ENCODE measurements at regions not wholly inside any gene's neighbourhood (a gene's known extent, or its start where the extent isn't known, plus 50 kb on each side); places are given as distances from the start of the nearest gene placed in this dataset.

DNA sequence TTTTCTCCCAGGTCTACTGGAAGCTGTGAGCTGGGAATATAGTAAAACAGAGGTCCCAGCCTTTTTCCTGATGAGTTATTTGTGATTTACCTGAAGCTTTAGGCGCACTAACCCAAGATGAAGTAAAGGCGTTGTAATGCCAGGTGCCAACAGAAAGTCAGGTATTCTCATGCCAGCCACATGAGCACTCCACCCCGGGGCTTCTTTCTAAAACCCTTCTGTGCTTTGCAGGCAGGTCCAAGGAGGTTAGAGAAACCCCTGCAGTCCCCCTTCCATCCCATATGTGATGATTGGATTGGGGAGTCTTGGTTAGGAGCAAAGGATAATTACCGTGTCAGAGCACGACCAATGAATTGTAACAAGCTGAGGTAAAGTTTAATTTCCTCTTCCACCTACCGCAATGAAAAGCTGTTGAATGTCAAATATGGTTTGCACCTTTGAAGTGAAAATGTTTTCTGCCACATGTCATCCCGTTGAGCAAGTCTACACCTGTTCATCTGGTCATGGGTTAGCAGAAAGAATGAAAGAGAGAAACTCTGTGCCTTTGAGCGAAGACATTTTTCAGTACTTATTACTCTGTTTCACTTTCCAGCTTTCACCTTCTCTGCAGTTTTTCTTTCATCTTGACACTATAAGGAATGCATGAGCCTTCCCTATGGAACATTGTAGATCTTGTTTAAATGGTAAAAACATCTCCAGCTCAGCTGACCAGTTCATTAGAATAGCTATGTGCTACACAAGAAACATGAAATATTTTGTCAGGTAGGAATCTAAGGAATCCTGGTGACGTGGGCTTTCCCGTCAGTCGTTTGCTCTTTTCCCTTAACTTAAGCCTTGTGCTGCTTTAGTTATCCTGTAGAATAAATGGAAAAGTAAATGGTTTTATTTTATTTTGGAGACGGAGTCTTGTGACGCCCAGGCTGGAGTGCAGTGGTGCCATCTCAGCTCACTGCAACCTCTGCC lies 204.6 kb upstream of the IL12A start:
- no peaks in the 10 kb centered on the region for H3K79me2 ChIP-seq (ENCODE audit: control insufficient read depth, low read length)

GRCh38 chr3:159785273-159785708 lies 203.3 kb upstream of the IL12A start:
- Histone ChIP-seq H3K4me2 (ENCODE audit: low read length) (no peak overlapping the region), H3K79me2 (ENCODE audit: control insufficient read depth, low read length) (no peaks in the 10 kb centered on the region), H3K9me2 (replicated peaks; ENCODE audit: control insufficient read depth, low read length) (no peaks in the 10 kb centered on the region)

More for the DNA sequence above, 204.6 kb upstream of the IL12A start:
- no peaks in the 10 kb centered on the region for H3K4me1 ChIP-seq (ENCODE audit: control insufficient read depth, low read length)
- H3K27me3 ChIP-seq (ENCODE audit: control insufficient read depth, low read length): peaks cover 5% of the 10 kb centered on the region; the same call in 1 of the 2 replicates
- TF ChIP-seq EZH2phosphoT487 (IDR thresholded peaks at IDR 0.05; ENCODE audit: borderline replicate concordance, low read length) (no peak), CTCF (IDR thresholded peaks at IDR 0.05; ENCODE audit: low read depth, low read length, poor library complexity, severe bottlenecking) (no peak)
- no peaks in the 10 kb centered on the region for H3F3A ChIP-seq (ENCODE audit: control insufficient read depth, insufficient read depth)
- H4K20me1 ChIP-seq (ENCODE audit: control insufficient read depth, insufficient read depth, low read depth, low read length): no peaks in the 10 kb centered on the region
- H3K4me2 ChIP-seq (ENCODE audit: low read length): no peak overlapping the region
- no peaks in the 10 kb centered on the region for H3K9me3 ChIP-seq (ENCODE audit: control insufficient read depth, insufficient read depth, low read length)
- H3K4me3 ChIP-seq (ENCODE audit: low read length): no peak overlapping the region
- H3K27ac ChIP-seq (ENCODE audit: low read depth, low read length): no peak overlapping the region
- H3K36me3 ChIP-seq (ENCODE audit: control insufficient read depth, low read length): no peaks in the 10 kb centered on the region
- no peaks in the 10 kb centered on the region for H3K9me2 ChIP-seq (replicated peaks; ENCODE audit: control insufficient read depth, low read length)

DNA sequence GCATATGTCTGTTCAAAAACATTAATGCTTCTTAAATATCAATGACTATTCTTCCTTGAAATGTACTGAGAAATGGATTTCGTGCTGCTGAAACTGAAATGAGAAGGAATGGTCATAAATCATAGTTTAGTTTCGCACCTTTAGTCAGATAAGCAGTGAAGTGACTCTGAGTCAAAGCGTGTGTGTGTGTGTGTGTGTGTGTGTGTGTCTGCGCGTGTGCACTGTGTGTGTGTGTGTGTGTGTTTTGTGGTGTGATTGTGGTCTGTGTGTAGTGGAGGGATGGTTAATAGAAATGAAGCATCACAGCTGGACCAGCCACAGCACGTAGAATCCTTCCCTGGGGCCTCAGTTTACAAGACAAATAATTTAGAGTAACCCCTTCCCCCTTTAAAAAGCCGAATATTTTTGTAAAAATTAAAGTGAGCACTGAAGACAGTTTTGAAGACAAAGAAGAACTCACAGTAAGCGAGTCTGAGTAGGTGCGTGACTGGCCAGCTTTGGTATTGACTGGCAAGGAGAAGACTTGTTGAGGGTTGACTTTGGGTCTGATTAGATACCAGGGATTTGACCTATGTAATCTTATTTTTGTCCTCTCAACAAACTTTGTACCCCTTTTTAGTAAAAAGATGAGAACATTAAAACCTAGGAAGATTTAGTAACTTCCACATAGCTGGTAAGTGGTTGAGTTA lies 202.0 kb upstream of the IL12A start:
- H3K4me2 ChIP-seq (ENCODE audit: low read length): no peak overlapping the region
- H3K27ac ChIP-seq (ENCODE audit: low read depth, low read length): no peak overlapping the region
- H3F3A ChIP-seq (ENCODE audit: control insufficient read depth, insufficient read depth): no peaks in the 10 kb centered on the region
- no peak overlapping the region for H3K4me3 ChIP-seq (ENCODE audit: low read length)
- no peaks in the 10 kb centered on the region for H3K9me2 ChIP-seq (replicated peaks; ENCODE audit: control insufficient read depth, low read length)
- H3K9me3 ChIP-seq (ENCODE audit: control insufficient read depth, insufficient read depth, low read length): no peaks in the 10 kb centered on the region
- H4K20me1 ChIP-seq (ENCODE audit: control insufficient read depth, insufficient read depth, low read depth, low read length): no peaks in the 10 kb centered on the region
- no peaks in the 10 kb centered on the region for H3K79me2 ChIP-seq (ENCODE audit: control insufficient read depth, low read length)
- H3K27me3 ChIP-seq (ENCODE audit: control insufficient read depth, low read length): peaks cover 5% of the 10 kb centered on the region; the same call in 1 of the 2 replicates
- TF ChIP-seq CTCF (IDR thresholded peaks at IDR 0.05; ENCODE audit: low read depth, low read length, poor library complexity, severe bottlenecking) (no peak), EZH2phosphoT487 (IDR thresholded peaks at IDR 0.05; ENCODE audit: borderline replicate concordance, low read length) (no peak)
- H3K4me1 ChIP-seq (ENCODE audit: control insufficient read depth, low read length): no peaks in the 10 kb centered on the region
- no peaks in the 10 kb centered on the region for H3K36me3 ChIP-seq (ENCODE audit: control insufficient read depth, low read length)

More at GRCh38 chr3:159785273-159785708, 203.3 kb upstream of the IL12A start:
- H3K27me3 ChIP-seq (ENCODE audit: control insufficient read depth, low read length): peaks cover 5% of the 10 kb centered on the region; the same call in 1 of the 2 replicates
- H3K9me3 ChIP-seq (ENCODE audit: control insufficient read depth, insufficient read depth, low read length): no peaks in the 10 kb centered on the region
- no peaks in the 10 kb centered on the region for H3F3A ChIP-seq (ENCODE audit: control insufficient read depth, insufficient read depth)
- H3K4me1 ChIP-seq (ENCODE audit: control insufficient read depth, low read length): no peaks in the 10 kb centered on the region
- TF ChIP-seq EZH2phosphoT487 (IDR thresholded peaks at IDR 0.05; ENCODE audit: borderline replicate concordance, low read length) (no peak), CTCF (IDR thresholded peaks at IDR 0.05; ENCODE audit: low read depth, low read length, poor library complexity, severe bottlenecking) (no peak)
- H3K27ac ChIP-seq (ENCODE audit: low read depth, low read length): no peak overlapping the region
- no peak overlapping the region for H3K4me3 ChIP-seq (ENCODE audit: low read length)
- no peaks in the 10 kb centered on the region for H3K36me3 ChIP-seq (ENCODE audit: control insufficient read depth, low read length)
- H4K20me1 ChIP-seq (ENCODE audit: control insufficient read depth, insufficient read depth, low read depth, low read length): no peaks in the 10 kb centered on the region

All from DOHH2 (cell line).